ENCODE measurements at regions not wholly inside any gene's neighbourhood (a gene's known extent, or its start where the extent isn't known, plus 50 kb on each side); places are given as distances from the start of the nearest gene placed in this dataset.

- TF ChIP-seq CTCF (IDR thresholded peaks at IDR 0.05; ENCODE audit: poor library complexity, severe bottlenecking), result no peak
- TF ChIP-seq EZH2 (IDR thresholded peaks at IDR 0.05; ENCODE audit: borderline replicate concordance, insufficient read depth, low read length, poor library complexity, severe bottlenecking), result no peak
- no peak for TF ChIP-seq TAF1 (IDR thresholded peaks at IDR 0.05; ENCODE audit: low read depth)
- no peak for TF ChIP-seq POLR2AphosphoS5 (IDR thresholded peaks at IDR 0.05)
- no peak for TF ChIP-seq MXI1 (conservative IDR thresholded peaks at IDR 0.05; ENCODE audit: poor library complexity, severe bottlenecking)
- no peak for TF ChIP-seq RAD21 (conservative IDR thresholded peaks at IDR 0.05)
- TF ChIP-seq REST (IDR thresholded peaks at IDR 0.05; ENCODE audit: borderline replicate concordance), result no peak
Measured at GRCh38 chr3:87867001-87867400, 191.8 kb downstream of the CGGBP1 start.

Data from neural cell (in vitro differentiated cells).